HepG2 (cell line): ENCODE measurements at regions not wholly inside any gene's neighbourhood (a gene's known extent, or its start where the extent isn't known, plus 50 kb on each side); places are given as distances from the start of the nearest gene placed in this dataset.

Experiments
- BHLHE40 ChIP-seq: IDR thresholded peaks from 2 replicates; pipeline ENCODE4 v1.6.1; 2011; ENCODE audit warnings: low read length, improper control_type of control experiment
- CTCF ChIP-seq: sonication (generic); formaldehyde crosslinking; IDR thresholded peaks from 2 replicates; pipeline ENCODE4 v1.5.0; 2020; ENCODE audit warnings: mild to moderate bottlenecking, missing genetic modification reagents, moderate library complexity
- EP300 ChIP-seq, 3 experiments: sonication (generic) in 1 of 3; formaldehyde crosslinking in 1 of 3; IDR thresholded peaks; 2 replicates each; pipeline versions ENCODE4 v1.5.1 to v1.6.1; 2011 to 2020; ENCODE audit warnings: low read depth in 2 of 3, low read length in 2 of 3, borderline replicate concordance in 1 of 3, improper control_type of control experiment in 1 of 3, mild to moderate bottlenecking in 1 of 3, missing genetic modification reagents in 1 of 3, moderate library complexity in 1 of 3
- FOXP4 ChIP-seq: sonication (generic); formaldehyde crosslinking; IDR thresholded peaks from 2 replicates; pipeline ENCODE4 v1.4.0; 2020; ENCODE audit warnings: missing genetic modification reagents
- NFE2L2 ChIP-seq: fragments of 150-350 bp; IDR thresholded peaks from 2 replicates; pipeline ENCODE4 v1.6.1; 2014; ENCODE audit warnings: low read length
- POLR2AphosphoS2 ChIP-seq: IDR thresholded peaks from 2 replicates; pipeline ENCODE4 v1.6.1; 2011; ENCODE audit warnings: low read depth, low read length, improper control_type of control experiment
- RFX1 ChIP-seq: fragments of 450-650 bp; IDR thresholded peaks from 2 replicates; pipeline ENCODE4 v1.6.1; 2017
- SIN3A ChIP-seq: IDR thresholded peaks from 2 replicates; pipeline ENCODE4 v1.6.1; 2011; ENCODE audit warnings: low read depth, mild to moderate bottlenecking, control low read depth, low read length, borderline replicate concordance
- SIN3B ChIP-seq: fragments of 150-350 bp; IDR thresholded peaks from 2 replicates; pipeline ENCODE4 v1.6.1; 2014; ENCODE audit warnings: low read length
- TF ChIP-seq, protein P1 (sequence below): sonication (generic); formaldehyde crosslinking; IDR thresholded peaks from 2 replicates; pipeline ENCODE4 v1.9.0; 2021; ENCODE audit warnings: missing genetic modification reagents, borderline replicate concordance

DNA sequence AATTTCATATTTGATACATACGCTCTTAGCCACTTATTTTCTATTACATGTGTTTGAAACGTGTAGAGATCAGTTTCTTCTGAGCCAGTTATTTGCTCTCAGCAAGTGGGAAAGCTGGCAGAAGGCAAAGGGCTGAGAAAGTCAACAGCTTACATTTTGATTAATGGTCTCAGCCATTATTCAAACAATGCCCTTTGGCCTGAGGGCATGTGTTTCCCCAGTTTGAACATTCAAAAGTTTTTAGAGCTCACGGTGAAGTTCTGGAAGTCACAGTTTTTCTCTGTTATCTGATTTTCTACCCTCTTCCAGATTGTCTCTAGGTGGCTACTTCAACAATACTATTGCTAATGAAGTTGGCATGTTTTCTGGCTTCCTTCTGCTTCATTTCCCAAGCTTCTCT lies 591.8 kb upstream of the CPEB2 start:
- TF ChIP-seq CTCF (CRISPR knock-in tag): no peak
- TF ChIP-seq EP300 (IDR thresholded peaks at IDR 0.05; ENCODE audit: low read depth in 2 of 2, low read length in 2 of 2): no peak
- TF ChIP-seq EP300 (CRISPR knock-in tag; IDR thresholded peaks at IDR 0.05; ENCODE audit: borderline replicate concordance): no peak
- no peak for TF ChIP-seq NFE2L2
- TF ChIP-seq SIN3A: no peak
- TF ChIP-seq, protein P1, sequence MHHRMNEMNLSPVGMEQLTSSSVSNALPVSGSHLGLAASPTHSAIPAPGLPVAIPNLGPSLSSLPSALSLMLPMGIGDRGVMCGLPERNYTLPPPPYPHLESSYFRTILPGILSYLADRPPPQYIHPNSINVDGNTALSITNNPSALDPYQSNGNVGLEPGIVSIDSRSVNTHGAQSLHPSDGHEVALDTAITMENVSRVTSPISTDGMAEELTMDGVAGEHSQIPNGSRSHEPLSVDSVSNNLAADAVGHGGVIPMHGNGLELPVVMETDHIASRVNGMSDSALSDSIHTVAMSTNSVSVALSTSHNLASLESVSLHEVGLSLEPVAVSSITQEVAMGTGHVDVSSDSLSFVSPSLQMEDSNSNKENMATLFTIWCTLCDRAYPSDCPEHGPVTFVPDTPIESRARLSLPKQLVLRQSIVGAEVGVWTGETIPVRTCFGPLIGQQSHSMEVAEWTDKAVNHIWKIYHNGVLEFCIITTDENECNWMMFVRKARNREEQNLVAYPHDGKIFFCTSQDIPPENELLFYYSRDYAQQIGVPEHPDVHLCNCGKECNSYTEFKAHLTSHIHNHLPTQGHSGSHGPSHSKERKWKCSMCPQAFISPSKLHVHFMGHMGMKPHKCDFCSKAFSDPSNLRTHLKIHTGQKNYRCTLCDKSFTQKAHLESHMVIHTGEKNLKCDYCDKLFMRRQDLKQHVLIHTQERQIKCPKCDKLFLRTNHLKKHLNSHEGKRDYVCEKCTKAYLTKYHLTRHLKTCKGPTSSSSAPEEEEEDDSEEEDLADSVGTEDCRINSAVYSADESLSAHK (CRISPR knock-in tag): no peak
- no peak for TF ChIP-seq RFX1
- TF ChIP-seq FOXP4 (CRISPR knock-in tag): no peak
- no peak for TF ChIP-seq POLR2AphosphoS2
- TF ChIP-seq SIN3B: no peak
- TF ChIP-seq BHLHE40: no peak
